ENCODE measurements at regions not wholly inside any gene's neighbourhood (a gene's known extent, or its start where the extent isn't known, plus 50 kb on each side); places are given as distances from the start of the nearest gene placed in this dataset.

DNA sequence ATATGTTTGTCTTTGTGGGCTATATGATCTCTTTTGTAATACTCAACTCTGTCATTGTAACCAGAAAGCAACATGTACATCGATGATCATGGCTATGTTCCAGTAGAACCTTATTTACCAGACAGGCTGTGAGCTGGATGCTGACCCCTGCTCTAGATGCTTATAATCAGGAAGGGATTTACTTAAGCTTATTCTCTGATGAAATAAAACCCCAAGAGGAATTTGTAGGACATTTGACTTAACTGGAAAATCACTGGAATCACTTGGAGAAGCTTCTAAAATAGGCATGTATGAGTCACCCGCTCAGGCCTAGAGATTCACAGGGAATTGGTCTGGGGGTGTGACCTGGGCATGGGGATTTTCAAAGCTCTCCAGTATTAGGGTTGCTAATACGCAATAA lies 285.8 kb upstream of the ZNF608 start:
- no peaks in the 10 kb centered on the region for H3K27me3 ChIP-seq (ENCODE audit: insufficient read depth, low read depth, severe bottlenecking)
- TF ChIP-seq, protein P1, sequence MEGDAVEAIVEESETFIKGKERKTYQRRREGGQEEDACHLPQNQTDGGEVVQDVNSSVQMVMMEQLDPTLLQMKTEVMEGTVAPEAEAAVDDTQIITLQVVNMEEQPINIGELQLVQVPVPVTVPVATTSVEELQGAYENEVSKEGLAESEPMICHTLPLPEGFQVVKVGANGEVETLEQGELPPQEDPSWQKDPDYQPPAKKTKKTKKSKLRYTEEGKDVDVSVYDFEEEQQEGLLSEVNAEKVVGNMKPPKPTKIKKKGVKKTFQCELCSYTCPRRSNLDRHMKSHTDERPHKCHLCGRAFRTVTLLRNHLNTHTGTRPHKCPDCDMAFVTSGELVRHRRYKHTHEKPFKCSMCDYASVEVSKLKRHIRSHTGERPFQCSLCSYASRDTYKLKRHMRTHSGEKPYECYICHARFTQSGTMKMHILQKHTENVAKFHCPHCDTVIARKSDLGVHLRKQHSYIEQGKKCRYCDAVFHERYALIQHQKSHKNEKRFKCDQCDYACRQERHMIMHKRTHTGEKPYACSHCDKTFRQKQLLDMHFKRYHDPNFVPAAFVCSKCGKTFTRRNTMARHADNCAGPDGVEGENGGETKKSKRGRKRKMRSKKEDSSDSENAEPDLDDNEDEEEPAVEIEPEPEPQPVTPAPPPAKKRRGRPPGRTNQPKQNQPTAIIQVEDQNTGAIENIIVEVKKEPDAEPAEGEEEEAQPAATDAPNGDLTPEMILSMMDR (IDR thresholded peaks at IDR 0.05; ENCODE audit: low read depth, low read length), result no peak

GRCh38 chr5:125033602-125034001 lies 287.2 kb upstream of the ZNF608 start:
- Histone ChIP-seq H3K27ac (no peak overlapping the region), H3K9me3 (ENCODE audit: severe bottlenecking) (no peaks in the 10 kb centered on the region), H3K27me3 (ENCODE audit: insufficient read depth, low read depth, severe bottlenecking) (no peaks in the 10 kb centered on the region), H3K4me3 (ENCODE audit: low read depth, low read length) (no peak overlapping the region), H3K36me3 (no peaks in the 10 kb centered on the region)
- no peak for DNase-seq
- TF ChIP-seq, protein P1 (IDR thresholded peaks at IDR 0.05; ENCODE audit: low read depth, low read length), result no peak

More for the DNA sequence above, 285.8 kb upstream of the ZNF608 start:
- peak; percentile 39 for DNase-seq
- H3K27ac ChIP-seq, result no peak overlapping the region
- H3K4me3 ChIP-seq (ENCODE audit: low read depth, low read length), result no peak overlapping the region
- no peaks in the 10 kb centered on the region for H3K36me3 ChIP-seq
- no peaks in the 10 kb centered on the region for H3K9me3 ChIP-seq (ENCODE audit: severe bottlenecking)

DNA sequence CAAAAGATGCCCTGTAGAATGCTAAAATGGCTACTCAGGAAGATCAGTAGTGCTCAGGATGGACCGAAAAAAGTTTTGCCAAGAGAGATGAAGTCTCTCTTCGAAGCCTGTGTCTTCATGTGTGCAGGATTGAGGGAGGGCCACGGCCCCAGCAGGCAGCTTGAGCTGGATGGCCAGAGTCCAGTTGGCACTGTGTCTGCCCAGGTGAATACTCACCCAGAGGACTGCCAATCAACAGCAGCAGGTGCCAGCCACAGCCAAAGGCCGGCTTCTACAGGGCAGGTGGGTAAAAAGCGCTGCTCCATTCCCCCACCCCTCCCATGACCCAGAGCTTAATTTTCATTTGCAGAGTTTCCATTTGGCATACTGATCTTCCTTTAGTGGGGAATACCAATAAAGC lies 287.9 kb upstream of the ZNF608 start:
- Histone ChIP-seq H3K27ac (no peak overlapping the region), H3K27me3 (ENCODE audit: insufficient read depth, low read depth, severe bottlenecking) (no peaks in the 10 kb centered on the region), H3K9me3 (ENCODE audit: severe bottlenecking) (no peaks in the 10 kb centered on the region), H3K4me3 (ENCODE audit: low read depth, low read length) (no peak overlapping the region), H3K36me3 (no peaks in the 10 kb centered on the region)
- TF ChIP-seq, protein P1 (IDR thresholded peaks at IDR 0.05; ENCODE audit: low read depth, low read length), result no peak
- DNase-seq, result no peak

DNA sequence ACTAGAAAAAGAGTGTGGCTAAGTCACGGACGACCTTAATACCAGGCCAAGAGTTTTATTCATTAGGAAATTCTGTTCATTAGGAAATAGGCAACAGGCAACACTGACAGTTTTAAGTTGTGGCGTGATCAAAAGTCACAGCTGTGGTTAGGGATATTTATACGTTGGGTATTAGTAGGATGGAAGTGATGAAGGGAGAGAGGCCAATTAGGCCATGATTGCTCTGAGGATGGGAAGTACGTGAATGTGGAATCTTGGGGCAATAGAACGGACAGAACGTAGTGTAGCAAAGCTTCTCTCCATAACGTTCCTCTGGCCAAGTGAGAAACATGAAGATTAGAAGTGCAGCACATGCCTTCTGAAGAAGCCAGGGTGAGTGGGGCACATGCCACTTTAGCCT lies 290.1 kb upstream of the ZNF608 start:
- no peak for DNase-seq
- no peaks in the 10 kb centered on the region for H3K36me3 ChIP-seq
- H3K9me3 ChIP-seq (ENCODE audit: severe bottlenecking), result no peaks in the 10 kb centered on the region
- no peak overlapping the region for H3K27ac ChIP-seq
- TF ChIP-seq, protein P1 (IDR thresholded peaks at IDR 0.05; ENCODE audit: low read depth, low read length), result no peak
- H3K4me3 ChIP-seq (ENCODE audit: low read depth, low read length), result no peak overlapping the region
- no peaks in the 10 kb centered on the region for H3K27me3 ChIP-seq (ENCODE audit: insufficient read depth, low read depth, severe bottlenecking)

- no peak for DNase-seq
- Histone ChIP-seq H3K9me3 (ENCODE audit: severe bottlenecking) (no peaks in the 10 kb centered on the region), H3K27ac (no peak overlapping the region), H3K27me3 (ENCODE audit: insufficient read depth, low read depth, severe bottlenecking) (no peaks in the 10 kb centered on the region), H3K4me3 (ENCODE audit: low read depth, low read length) (no peak overlapping the region), H3K36me3 (no peaks in the 10 kb centered on the region)
- TF ChIP-seq, protein P1 (IDR thresholded peaks at IDR 0.05; ENCODE audit: low read depth, low read length), result no peak
These were observed 290.6 kb upstream of the ZNF608 start for GRCh38 chr5:125037020-125037419.

DNA sequence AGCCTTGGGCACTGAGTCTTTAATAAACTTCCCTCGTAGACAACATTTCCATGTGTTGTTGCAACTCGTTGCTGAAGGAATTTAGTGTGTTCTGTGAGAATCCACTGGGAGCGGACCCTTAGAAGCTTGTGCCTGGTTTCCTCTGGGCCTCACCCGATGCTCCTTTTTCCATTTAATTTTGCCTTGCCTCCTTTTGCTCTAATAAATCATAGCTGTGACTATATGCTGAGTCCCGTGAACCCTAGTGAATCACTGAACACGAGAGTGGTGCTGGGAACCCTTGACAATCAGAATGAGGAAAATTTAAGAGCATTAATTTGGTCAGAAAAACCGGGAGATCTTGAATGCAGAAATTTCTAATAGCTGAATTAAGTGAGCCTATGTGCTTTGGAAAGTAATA lies 291.1 kb upstream of the ZNF608 start:
- H3K27me3 ChIP-seq (ENCODE audit: insufficient read depth, low read depth, severe bottlenecking), result no peaks in the 10 kb centered on the region
- DNase-seq, result no peak
- no peaks in the 10 kb centered on the region for H3K36me3 ChIP-seq
- no peak overlapping the region for H3K27ac ChIP-seq
- TF ChIP-seq, protein P1 (IDR thresholded peaks at IDR 0.05; ENCODE audit: low read depth, low read length), result no peak
- H3K9me3 ChIP-seq (ENCODE audit: severe bottlenecking), result no peaks in the 10 kb centered on the region
- no peak overlapping the region for H3K4me3 ChIP-seq (ENCODE audit: low read depth, low read length)

Data from WERI-Rb-1 (cell line).